WTC11 (cell line): ENCODE measurements at regions not wholly inside any gene's neighbourhood (a gene's known extent, or its start where the extent isn't known, plus 50 kb on each side); places are given as distances from the start of the nearest gene placed in this dataset.

Experiments
- ATAC-seq: fragments of 200-7000 bp; cut with Tn5 transposase; 2 replicates; pipeline ENCODE4 v1.10.0; 2021; ENCODE audit warnings: mild to moderate bottlenecking, moderate library complexity
- CTCF ChIA-PET: fragments of 300-600 bp; sonication (Branson Sonifier 250); formaldehyde crosslinking; loops from one replicate; lab custom pipeline; 2021; ENCODE audit warnings: antibody characterized with exemption; lab: Charles Lee
- POLR2A ChIA-PET: fragments of 350-600 bp; sonication (Branson Sonifier 250); formaldehyde crosslinking; loops from one replicate; lab custom pipeline; 2021; ENCODE audit warnings: antibody characterized with exemption; lab: Charles Lee
- DNase-seq: peaks from one replicate; pipeline ENCODE4 v3.0.0; 2021; ENCODE audit warnings: low spot score
- H3K27ac Mint-ChIP-seq: 2 replicates; pipeline ENCODE4 v1.8.0; 2021; ENCODE audit warnings: mixed read lengths
- H3K27me3 Mint-ChIP-seq: 2 replicates; pipeline ENCODE4 v1.8.0; 2021; ENCODE audit warnings: low read depth, mild to moderate bottlenecking, moderate library complexity, mixed read lengths
- H3K36me3 Mint-ChIP-seq: 2 replicates; pipeline ENCODE4 v1.8.0; 2021; ENCODE audit warnings: mixed read lengths
- H3K4me1 Mint-ChIP-seq: 2 replicates; pipeline ENCODE4 v1.8.0; 2022; ENCODE audit warnings: mixed read lengths
- H3K4me3 Mint-ChIP-seq: 2 replicates; pipeline ENCODE4 v1.8.0; 2021; ENCODE audit warnings: mild to moderate bottlenecking, moderate library complexity, mixed read lengths
- H3K9me3 Mint-ChIP-seq: 2 replicates; pipeline ENCODE4 v1.8.0; 2021; ENCODE audit warnings: mixed read lengths
- ATF1 ChIP-seq: sonication (generic); formaldehyde crosslinking; IDR thresholded peaks from 2 replicates; pipeline ENCODE4 v1.8.1; 2023; ENCODE audit warnings: mild to moderate bottlenecking, moderate library complexity, missing genetic modification reagents
- CBFB ChIP-seq: sonication (generic); formaldehyde crosslinking; IDR thresholded peaks from 2 replicates; pipeline ENCODE4 v1.8.1; 2022; ENCODE audit warnings: mild to moderate bottlenecking, low read depth, missing genetic modification reagents
- CREM ChIP-seq: sonication (generic); formaldehyde crosslinking; IDR thresholded peaks from 2 replicates; pipeline ENCODE4 v1.8.1; 2022; ENCODE audit warnings: mild to moderate bottlenecking, missing genetic modification reagents, moderate library complexity
- E2F1 ChIP-seq: sonication (generic); formaldehyde crosslinking; IDR thresholded peaks from 2 replicates; pipeline ENCODE4 v1.8.0; 2022; ENCODE audit warnings: mild to moderate bottlenecking, missing genetic modification reagents
- EMX1 ChIP-seq: fragments of 250-450 bp; sonication (Bioruptor Pico); IDR thresholded peaks from 2 replicates; pipeline ENCODE4 v1.8.0; 2021; ENCODE audit warnings: mild to moderate bottlenecking
- FOXK1 ChIP-seq: sonication (generic); formaldehyde crosslinking; IDR thresholded peaks from 2 replicates; pipeline ENCODE4 v1.8.0; 2022; ENCODE audit warnings: mild to moderate bottlenecking, moderate library complexity, missing genetic modification reagents
- HMGA2 ChIP-seq: fragments of 250-450 bp; sonication (Bioruptor Pico); IDR thresholded peaks from 2 replicates; pipeline ENCODE4 v1.4.0; 2021; ENCODE audit warnings: mild to moderate bottlenecking, moderate library complexity
- JAZF1 ChIP-seq: fragments of 250-450 bp; sonication (Bioruptor Pico); IDR thresholded peaks from 2 replicates; pipeline ENCODE4 v1.9.0; 2021; ENCODE audit warnings: moderate library complexity, mild to moderate bottlenecking, inconsistent platforms
- KAT7 ChIP-seq: sonication (generic); formaldehyde crosslinking; IDR thresholded peaks from 2 replicates; pipeline ENCODE4 v1.8.1; 2023; ENCODE audit warnings: missing genetic modification reagents, mild to moderate bottlenecking, borderline replicate concordance
- MLX ChIP-seq: sonication (generic); formaldehyde crosslinking; IDR thresholded peaks from 2 replicates; pipeline ENCODE4 v1.8.1; 2023; ENCODE audit warnings: mild to moderate bottlenecking, missing genetic modification reagents, moderate library complexity
- MXD4 ChIP-seq: fragments of 250-450 bp; sonication (Bioruptor Pico); IDR thresholded peaks from 2 replicates; pipeline ENCODE4 v1.8.0; 2021; ENCODE audit warnings: mild to moderate bottlenecking, moderate library complexity, borderline replicate concordance
- NFE2L1 ChIP-seq: sonication (generic); formaldehyde crosslinking; IDR thresholded peaks from 2 replicates; pipeline ENCODE4 v1.8.1; 2023; ENCODE audit warnings: missing genetic modification reagents
- NR2C2 ChIP-seq: sonication (generic); formaldehyde crosslinking; IDR thresholded peaks from 2 replicates; pipeline ENCODE4 v1.8.0; 2022; ENCODE audit warnings: mild to moderate bottlenecking, missing genetic modification reagents
- OVOL2 ChIP-seq: fragments of 250-450 bp; sonication (Bioruptor Pico); IDR thresholded peaks from 2 replicates; pipeline ENCODE4 v1.9.0; 2021; ENCODE audit warnings: mild to moderate bottlenecking, borderline replicate concordance
- PRRX2 ChIP-seq: fragments of 250-450 bp; sonication (Bioruptor Pico); IDR thresholded peaks from 2 replicates; pipeline ENCODE4 v1.8.0; 2021; ENCODE audit warnings: mild to moderate bottlenecking
- RELA ChIP-seq: sonication (generic); formaldehyde crosslinking; IDR thresholded peaks from 2 replicates; pipeline ENCODE4 v1.8.1; 2022; ENCODE audit warnings: missing genetic modification reagents, mild to moderate bottlenecking, borderline replicate concordance
- ZNF219 ChIP-seq: sonication (generic); formaldehyde crosslinking; IDR thresholded peaks from 2 replicates; pipeline ENCODE4 v1.8.0; 2023; ENCODE audit warnings: missing genetic modification reagents, mild to moderate bottlenecking, borderline replicate concordance
- ZNF317 ChIP-seq: sonication (generic); formaldehyde crosslinking; IDR thresholded peaks from 2 replicates; pipeline ENCODE4 v1.8.1; 2023; ENCODE audit warnings: low read depth, mild to moderate bottlenecking, moderate library complexity, missing genetic modification reagents, borderline replicate concordance
- ZNF423 ChIP-seq: fragments of 250-450 bp; sonication (Bioruptor Pico); IDR thresholded peaks from 2 replicates; pipeline ENCODE4 v2.1.2; 2022; ENCODE audit warnings: mild to moderate bottlenecking, moderate library complexity
- ZSCAN18 ChIP-seq: fragments of 250-450 bp; sonication (Bioruptor Pico); IDR thresholded peaks from 2 replicates; pipeline ENCODE4 v2.1.2; 2022; ENCODE audit warnings: mild to moderate bottlenecking, moderate library complexity
- TF ChIP-seq, protein P1 (sequence below): sonication (generic); formaldehyde crosslinking; IDR thresholded peaks from 2 replicates; pipeline ENCODE4 v1.8.0; 2023; ENCODE audit warnings: missing genetic modification reagents
- TF ChIP-seq, protein P2 (sequence below): sonication (generic); formaldehyde crosslinking; IDR thresholded peaks from 2 replicates; pipeline ENCODE4 v1.8.1; 2022; ENCODE audit warnings: mild to moderate bottlenecking, missing genetic modification reagents, moderate library complexity, borderline replicate concordance
- TF ChIP-seq, protein P3 (sequence below): sonication (generic); formaldehyde crosslinking; conservative IDR thresholded peaks from 2 replicates; pipeline ENCODE4 v1.8.1; 2022; ENCODE audit warnings: mild to moderate bottlenecking, missing genetic modification reagents
- TF ChIP-seq, protein P4 (sequence below): sonication (generic); formaldehyde crosslinking; IDR thresholded peaks from 2 replicates; pipeline ENCODE4 v1.8.0; 2022; ENCODE audit warnings: mild to moderate bottlenecking, missing genetic modification reagents

DNA sequence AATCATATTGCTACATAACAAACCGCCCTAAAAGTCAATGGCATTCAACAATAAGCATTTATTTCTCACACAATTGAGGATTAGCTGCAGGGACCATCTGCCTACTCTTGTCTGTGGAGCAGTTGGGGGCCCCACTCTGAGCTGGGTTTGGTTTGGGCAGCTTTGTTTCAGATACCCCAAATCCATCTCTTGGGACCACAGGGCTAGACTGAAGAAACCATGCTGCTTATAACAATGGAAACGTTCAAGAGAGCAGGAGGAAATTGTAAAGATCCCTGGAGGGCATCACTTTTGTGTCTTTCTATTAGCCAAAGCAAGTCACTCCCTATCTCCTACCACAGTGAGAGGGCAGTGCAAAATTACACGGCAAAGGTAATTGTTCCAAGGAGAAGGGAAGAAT is 146.5 kb upstream of the MGAT5 start:
- Mint-ChIP-seq H3K36me3 (peaks cover 11% of the 10 kb centered on the region), H3K4me1 (peaks cover 6% of the 10 kb centered on the region; the same call in 1 of the 2 replicates), H3K4me3 (no peak overlapping the region), H3K27ac (no peak overlapping the region), H3K27me3 (peaks cover 7% of the 10 kb centered on the region; the same call in 1 of the 2 replicates), H3K9me3 (peaks cover 17% of the 10 kb centered on the region)
- TF ChIP-seq ZNF219: no peak
- TF ChIP-seq ZNF423 (CRISPR knock-in tag): 0 out of 2 replicates have a peak, but pooled peaks have one; percentile 9
- peak; percentile 65 for ATAC-seq
- no peak for DNase-seq
- ChIA-PET POLR2A (no interaction called here), CTCF (interaction anchor here (1.0 kb wide), 2 partner anchors 121 to 344 kb away, joined by 3 to 4 read pairs; no protein-coding TSS in a partner anchor)

DNA sequence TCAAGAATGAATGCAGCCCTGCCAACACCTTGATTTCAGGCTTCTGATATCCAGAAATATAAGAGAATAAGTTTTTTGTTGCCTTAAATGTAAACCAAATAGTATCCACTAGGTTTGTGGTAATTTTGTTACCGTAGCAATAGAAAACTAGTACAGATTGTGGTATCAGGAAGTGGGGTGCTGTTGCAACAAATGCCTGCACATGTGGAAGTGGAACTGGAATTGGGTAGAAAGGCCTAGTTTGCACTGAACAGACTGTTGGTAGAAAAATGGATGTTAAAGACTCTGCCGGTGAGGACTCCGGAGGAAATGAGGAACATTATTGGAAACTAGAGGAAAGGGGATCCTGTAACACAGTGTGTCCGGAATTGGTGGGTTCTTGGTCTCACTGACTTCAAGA is 145.8 kb upstream of the MGAT5 start:
- H3K4me3 Mint-ChIP-seq: no peak overlapping the region
- H3K9me3 Mint-ChIP-seq: peaks cover 17% of the 10 kb centered on the region
- H3K27me3 Mint-ChIP-seq: peaks cover 7% of the 10 kb centered on the region; the same call in 1 of the 2 replicates
- POLR2A ChIA-PET: no interaction called here
- H3K27ac Mint-ChIP-seq: no peak overlapping the region
- ATAC-seq: no peak
- peaks cover 6% of the 10 kb centered on the region; the same call in 1 of the 2 replicates for H3K4me1 Mint-ChIP-seq
- TF ChIP-seq JAZF1 (CRISPR knock-in tag) (no peak), ATF1 (CRISPR knock-in tag) (no peak), FOXK1 (CRISPR knock-in tag) (no peak), PRRX2 (CRISPR knock-in tag) (no peak)
- TF ChIP-seq, protein P1, sequence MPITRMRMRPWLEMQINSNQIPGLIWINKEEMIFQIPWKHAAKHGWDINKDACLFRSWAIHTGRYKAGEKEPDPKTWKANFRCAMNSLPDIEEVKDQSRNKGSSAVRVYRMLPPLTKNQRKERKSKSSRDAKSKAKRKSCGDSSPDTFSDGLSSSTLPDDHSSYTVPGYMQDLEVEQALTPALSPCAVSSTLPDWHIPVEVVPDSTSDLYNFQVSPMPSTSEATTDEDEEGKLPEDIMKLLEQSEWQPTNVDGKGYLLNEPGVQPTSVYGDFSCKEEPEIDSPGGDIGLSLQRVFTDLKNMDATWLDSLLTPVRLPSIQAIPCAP (CRISPR knock-in tag): no peak
- DNase-seq: no peak
- CTCF ChIA-PET: interaction anchor here (1.1 kb wide), 1 partner anchor 304 kb away, joined by 4 read pairs; no protein-coding TSS in a partner anchor
- H3K36me3 Mint-ChIP-seq: peaks cover 11% of the 10 kb centered on the region

DNA sequence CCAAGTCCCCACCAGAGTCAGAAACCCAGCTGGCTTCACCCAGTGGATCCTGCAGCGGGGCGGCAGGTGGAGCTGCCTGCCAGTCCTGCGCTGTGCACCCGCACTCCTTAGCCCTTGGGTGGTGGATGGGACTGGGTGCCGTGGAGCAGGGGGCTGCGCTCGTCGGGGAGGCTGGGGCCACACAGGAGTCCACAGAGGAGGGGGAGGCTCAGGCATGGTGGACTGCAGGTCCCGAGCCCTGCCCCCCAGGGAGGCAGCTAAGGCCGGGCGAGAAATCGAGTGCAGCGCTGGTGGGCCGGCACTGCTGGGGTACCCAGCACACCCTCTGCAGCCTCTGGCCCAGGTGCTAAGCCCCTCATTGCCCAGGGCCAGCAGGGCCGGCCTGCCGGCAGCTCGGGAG is 144.6 kb upstream of the MGAT5 start:
- DNase-seq (no peak), ATAC-seq (no peak)
- peaks cover 7% of the 10 kb centered on the region; the same call in 1 of the 2 replicates for H3K27me3 Mint-ChIP-seq
- CTCF ChIA-PET: interaction anchor here (0.6 to 1.4 kb wide), 5 partner anchors 11 to 303 kb away, joined by 4 read pairs; no protein-coding TSS in a partner anchor
- H3K4me3 Mint-ChIP-seq: no peak overlapping the region
- H3K27ac Mint-ChIP-seq: no peak overlapping the region
- TF ChIP-seq EMX1 (CRISPR knock-in tag): no peak
- TF ChIP-seq, protein P2, sequence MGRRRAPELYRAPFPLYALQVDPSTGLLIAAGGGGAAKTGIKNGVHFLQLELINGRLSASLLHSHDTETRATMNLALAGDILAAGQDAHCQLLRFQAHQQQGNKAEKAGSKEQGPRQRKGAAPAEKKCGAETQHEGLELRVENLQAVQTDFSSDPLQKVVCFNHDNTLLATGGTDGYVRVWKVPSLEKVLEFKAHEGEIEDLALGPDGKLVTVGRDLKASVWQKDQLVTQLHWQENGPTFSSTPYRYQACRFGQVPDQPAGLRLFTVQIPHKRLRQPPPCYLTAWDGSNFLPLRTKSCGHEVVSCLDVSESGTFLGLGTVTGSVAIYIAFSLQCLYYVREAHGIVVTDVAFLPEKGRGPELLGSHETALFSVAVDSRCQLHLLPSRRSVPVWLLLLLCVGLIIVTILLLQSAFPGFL (CRISPR knock-in tag): no peak
- TF ChIP-seq, protein P3, sequence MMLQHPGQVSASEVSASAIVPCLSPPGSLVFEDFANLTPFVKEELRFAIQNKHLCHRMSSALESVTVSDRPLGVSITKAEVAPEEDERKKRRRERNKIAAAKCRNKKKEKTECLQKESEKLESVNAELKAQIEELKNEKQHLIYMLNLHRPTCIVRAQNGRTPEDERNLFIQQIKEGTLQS: no peak
- TF ChIP-seq ZNF219: no peak
- no peak for TF ChIP-seq CBFB (CRISPR knock-in tag)
- no peak for TF ChIP-seq HMGA2 (CRISPR knock-in tag)
- TF ChIP-seq RELA (CRISPR knock-in tag): no peak
- no peak for TF ChIP-seq ZNF317 (CRISPR knock-in tag)
- TF ChIP-seq ZSCAN18 (CRISPR knock-in tag): no peak
- no peak for TF ChIP-seq OVOL2 (CRISPR knock-in tag)
- POLR2A ChIA-PET: no interaction called here
- H3K9me3 Mint-ChIP-seq: peaks cover 17% of the 10 kb centered on the region
- H3K4me1 Mint-ChIP-seq: peaks cover 6% of the 10 kb centered on the region; the same call in 1 of the 2 replicates
- H3K36me3 Mint-ChIP-seq: peaks cover 11% of the 10 kb centered on the region

DNA sequence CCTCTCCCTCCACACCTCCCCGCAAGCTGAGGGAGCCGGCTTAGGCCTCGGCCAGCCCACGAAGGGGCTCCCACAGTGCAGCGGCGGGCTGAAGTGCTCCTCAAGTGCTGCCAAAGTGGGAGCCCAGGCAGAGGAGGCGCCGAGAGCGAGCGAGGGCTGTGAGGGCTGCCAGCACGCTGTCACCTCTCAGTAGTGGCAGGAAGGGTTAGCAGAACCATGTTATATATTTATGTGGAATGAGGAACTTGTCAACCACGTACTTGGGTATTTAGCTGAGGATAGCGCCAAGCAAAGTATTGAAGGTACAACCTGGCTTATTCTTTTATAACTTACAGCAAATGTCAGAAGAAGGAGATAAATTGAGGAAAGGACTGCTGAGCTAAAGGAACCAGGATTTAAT is 144.1 kb upstream of the MGAT5 start:
- POLR2A ChIA-PET: no interaction called here
- H3K27ac Mint-ChIP-seq: no peak overlapping the region
- DNase-seq (no peak), ATAC-seq (no peak)
- peaks cover 7% of the 10 kb centered on the region; the same call in 1 of the 2 replicates for H3K27me3 Mint-ChIP-seq
- peaks cover 11% of the 10 kb centered on the region for H3K36me3 Mint-ChIP-seq
- no peak overlapping the region for H3K4me3 Mint-ChIP-seq
- peaks cover 15% of the 10 kb centered on the region for H3K9me3 Mint-ChIP-seq
- CTCF ChIA-PET: interaction anchor here (0.6 to 1.4 kb wide), 4 partner anchors 10 to 223 kb away, joined by 4 read pairs; no protein-coding TSS in a partner anchor
- peaks cover 6% of the 10 kb centered on the region; the same call in 1 of the 2 replicates for H3K4me1 Mint-ChIP-seq
- TF ChIP-seq E2F1 (no peak), CREM (no peak), MLX (CRISPR knock-in tag) (no peak), PRRX2 (CRISPR knock-in tag) (no peak), NR2C2 (no peak), ZNF423 (CRISPR knock-in tag) (no peak), NFE2L1 (CRISPR knock-in tag) (no peak), KAT7 (CRISPR knock-in tag) (no peak), MXD4 (CRISPR knock-in tag) (no peak)
- TF ChIP-seq, protein P3: no peak
- TF ChIP-seq, protein P4, sequence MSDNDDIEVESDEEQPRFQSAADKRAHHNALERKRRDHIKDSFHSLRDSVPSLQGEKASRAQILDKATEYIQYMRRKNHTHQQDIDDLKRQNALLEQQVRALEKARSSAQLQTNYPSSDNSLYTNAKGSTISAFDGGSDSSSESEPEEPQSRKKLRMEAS (CRISPR knock-in tag): no peak
